ENCODE measurements at regions not wholly inside any gene's neighbourhood (a gene's known extent, or its start where the extent isn't known, plus 50 kb on each side); places are given as distances from the start of the nearest gene placed in this dataset.

GRCh38 chr9:103068753-103069152 is 73.6 kb downstream of the CYLC2 start:
- DNase-seq (ENCODE audit: insufficient read length) (no peak), FAIRE-seq (no peak)
- TF ChIP-seq TAF1 (IDR thresholded peaks at IDR 0.05; ENCODE audit: borderline replicate concordance, low read depth, low read length) (no peak), POLR2AphosphoS5 (IDR thresholded peaks at IDR 0.05; ENCODE audit: low read depth, low read length) (no peak), POLR2A (IDR thresholded peaks at IDR 0.05; ENCODE audit: low read depth, low read length) (no peak)

- FAIRE-seq: no peak
- no peak for DNase-seq (ENCODE audit: insufficient read length)
- TF ChIP-seq POLR2A (IDR thresholded peaks at IDR 0.05; ENCODE audit: low read depth, low read length) (no peak), POLR2AphosphoS5 (IDR thresholded peaks at IDR 0.05; ENCODE audit: low read depth, low read length) (no peak), TAF1 (IDR thresholded peaks at IDR 0.05; ENCODE audit: borderline replicate concordance, low read depth, low read length) (no peak)
Observed at GRCh38 chr9:103078581-103078980, 83.4 kb downstream of the CYLC2 start.

GRCh38 chr9:103082494-103082893 is 87.4 kb downstream of the CYLC2 start:
- no peak for DNase-seq (ENCODE audit: insufficient read length)
- TF ChIP-seq POLR2A (IDR thresholded peaks at IDR 0.05; ENCODE audit: low read depth, low read length) (no peak), POLR2AphosphoS5 (IDR thresholded peaks at IDR 0.05; ENCODE audit: low read depth, low read length) (no peak)
- no peak for FAIRE-seq

GRCh38 chr9:103089357-103089756 is 94.2 kb downstream of the CYLC2 start:
- FAIRE-seq: no peak
- DNase-seq (ENCODE audit: insufficient read length): no peak
- no peak for TF ChIP-seq POLR2A (IDR thresholded peaks at IDR 0.05; ENCODE audit: low read depth, low read length)
- no peak for TF ChIP-seq TAF1 (IDR thresholded peaks at IDR 0.05; ENCODE audit: borderline replicate concordance, low read depth, low read length)
- no peak for TF ChIP-seq POLR2AphosphoS5 (IDR thresholded peaks at IDR 0.05; ENCODE audit: low read depth, low read length)

GRCh38 chr9:103104101-103104500 is 109.0 kb downstream of the CYLC2 start:
- DNase-seq (ENCODE audit: insufficient read length): no peak
- TF ChIP-seq POLR2AphosphoS5 (IDR thresholded peaks at IDR 0.05; ENCODE audit: low read depth, low read length) (no peak), TAF1 (IDR thresholded peaks at IDR 0.05; ENCODE audit: borderline replicate concordance, low read depth, low read length) (no peak), POLR2A (IDR thresholded peaks at IDR 0.05; ENCODE audit: low read depth, low read length) (no peak)
- FAIRE-seq: no peak

GRCh38 chr9:103116246-103116645 is 121.1 kb downstream of the CYLC2 start:
- TF ChIP-seq TAF1 (IDR thresholded peaks at IDR 0.05; ENCODE audit: borderline replicate concordance, low read depth, low read length): no peak
- TF ChIP-seq POLR2AphosphoS5 (IDR thresholded peaks at IDR 0.05; ENCODE audit: low read depth, low read length): no peak
- no peak for TF ChIP-seq POLR2A (IDR thresholded peaks at IDR 0.05; ENCODE audit: low read depth, low read length)
- no peak for DNase-seq (ENCODE audit: insufficient read length)
- FAIRE-seq: no peak

GRCh38 chr9:103126494-103126893 is 131.4 kb downstream of the CYLC2 start:
- TF ChIP-seq POLR2AphosphoS5 (IDR thresholded peaks at IDR 0.05; ENCODE audit: low read depth, low read length) (no peak), TAF1 (IDR thresholded peaks at IDR 0.05; ENCODE audit: borderline replicate concordance, low read depth, low read length) (no peak), POLR2A (IDR thresholded peaks at IDR 0.05; ENCODE audit: low read depth, low read length) (no peak)
- no peak for DNase-seq (ENCODE audit: insufficient read length)
- no peak for FAIRE-seq

GRCh38 chr9:103139891-103140290 is 144.8 kb downstream of the CYLC2 start:
- FAIRE-seq: no peak

GRCh38 chr9:103152473-103152872 is 157.3 kb downstream of the CYLC2 start:
- TF ChIP-seq POLR2A (IDR thresholded peaks at IDR 0.05; ENCODE audit: low read depth, low read length) (no peak), TAF1 (IDR thresholded peaks at IDR 0.05; ENCODE audit: borderline replicate concordance, low read depth, low read length) (no peak), POLR2AphosphoS5 (IDR thresholded peaks at IDR 0.05; ENCODE audit: low read depth, low read length) (no peak)
- FAIRE-seq (no peak), DNase-seq (ENCODE audit: insufficient read length) (no peak)

More at GRCh38 chr9:103139891-103140290, 144.8 kb downstream of the CYLC2 start:
- TF ChIP-seq POLR2AphosphoS5 (IDR thresholded peaks at IDR 0.05; ENCODE audit: low read depth, low read length) (no peak), POLR2A (IDR thresholded peaks at IDR 0.05; ENCODE audit: low read depth, low read length) (no peak), TAF1 (IDR thresholded peaks at IDR 0.05; ENCODE audit: borderline replicate concordance, low read depth, low read length) (no peak)
- no peak for DNase-seq (ENCODE audit: insufficient read length)

- no peak for TF ChIP-seq POLR2AphosphoS5 (IDR thresholded peaks at IDR 0.05; ENCODE audit: low read depth, low read length)
- no peak for TF ChIP-seq POLR2A (IDR thresholded peaks at IDR 0.05; ENCODE audit: low read depth, low read length)
- TF ChIP-seq TAF1 (IDR thresholded peaks at IDR 0.05; ENCODE audit: borderline replicate concordance, low read depth, low read length): no peak
- FAIRE-seq: no peak
- no peak for DNase-seq (ENCODE audit: insufficient read length)
Observed at GRCh38 chr9:103167530-103167929, 172.4 kb downstream of the CYLC2 start.

- TF ChIP-seq POLR2AphosphoS5 (IDR thresholded peaks at IDR 0.05; ENCODE audit: low read depth, low read length) (no peak), POLR2A (IDR thresholded peaks at IDR 0.05; ENCODE audit: low read depth, low read length) (no peak), TAF1 (IDR thresholded peaks at IDR 0.05; ENCODE audit: borderline replicate concordance, low read depth, low read length) (no peak)
- FAIRE-seq (no peak), DNase-seq (ENCODE audit: insufficient read length) (no peak)
Observed at GRCh38 chr9:103168254-103168653, 173.1 kb downstream of the CYLC2 start.

GRCh38 chr9:103169798-103170197 is 174.7 kb downstream of the CYLC2 start:
- no peak for DNase-seq (ENCODE audit: insufficient read length)
- no peak for FAIRE-seq
- TF ChIP-seq POLR2AphosphoS5 (IDR thresholded peaks at IDR 0.05; ENCODE audit: low read depth, low read length) (no peak), POLR2A (IDR thresholded peaks at IDR 0.05; ENCODE audit: low read depth, low read length) (no peak), TAF1 (IDR thresholded peaks at IDR 0.05; ENCODE audit: borderline replicate concordance, low read depth, low read length) (no peak)

- FAIRE-seq (no peak), DNase-seq (ENCODE audit: insufficient read length) (no peak)
- TF ChIP-seq POLR2A (IDR thresholded peaks at IDR 0.05; ENCODE audit: low read depth, low read length): no peak
- no peak for TF ChIP-seq POLR2AphosphoS5 (IDR thresholded peaks at IDR 0.05; ENCODE audit: low read depth, low read length)
- no peak for TF ChIP-seq TAF1 (IDR thresholded peaks at IDR 0.05; ENCODE audit: borderline replicate concordance, low read depth, low read length)
Observed at GRCh38 chr9:103183701-103184171, 188.6 kb downstream of the CYLC2 start.
